MV-4-11 (cell line): ENCODE measurements at regions not wholly inside any gene's neighbourhood (a gene's known extent, or its start where the extent isn't known, plus 50 kb on each side); places are given as distances from the start of the nearest gene placed in this dataset.
"Not testable (repeated sequence)": the region's sequence is repeated elsewhere in the genome, so short reads cannot be mapped to it uniquely, and the experiment has no call there.

Source experiments
- DNase-seq: peaks from one replicate; lab custom pipeline; 2025; lab: John Stamatoyannopoulos, UW

- DNase-seq, result no peak
Observed at GRCh38 chr7:24134535-24134934, 149.5 kb upstream of the NPY start.

DNA sequence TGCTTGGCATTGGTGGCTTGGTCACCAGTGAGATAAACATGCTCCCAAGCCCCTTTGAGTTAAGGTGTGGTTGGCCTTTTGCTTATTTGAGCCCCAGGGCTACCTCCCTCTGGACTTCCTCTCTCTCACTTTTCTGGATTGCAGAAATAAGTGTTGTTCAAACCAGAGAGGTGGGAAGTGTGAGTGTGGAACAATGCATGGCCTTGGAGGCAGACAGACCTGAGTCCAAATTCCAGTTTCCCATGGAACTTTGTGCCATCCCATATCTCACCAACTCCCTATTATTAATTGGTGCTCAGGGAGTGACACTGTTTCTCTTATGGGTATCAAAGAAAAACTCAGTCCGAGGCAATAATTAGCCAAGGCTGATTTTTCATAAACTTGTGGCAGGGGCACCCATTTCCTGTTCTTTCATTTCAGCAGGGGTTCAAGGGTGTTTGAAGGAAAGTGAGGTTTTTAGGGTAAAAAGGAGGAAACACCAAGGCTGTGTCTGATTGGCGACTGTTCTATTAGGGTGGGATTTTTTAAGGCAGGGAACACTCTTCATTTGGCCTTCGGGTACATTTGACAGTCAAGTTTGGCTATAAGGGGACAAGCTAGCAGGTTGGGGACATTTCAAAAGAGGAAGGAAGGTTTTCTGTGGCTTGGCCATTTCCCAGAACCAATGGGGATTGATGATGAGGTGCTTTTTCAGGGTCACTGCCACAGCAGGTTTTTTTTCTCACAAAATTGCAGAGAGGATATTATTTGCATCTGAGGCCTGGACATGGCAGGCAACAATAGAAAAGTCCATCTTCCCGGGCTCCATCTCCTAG lies 148.8 kb upstream of the NPY start:
- DNase-seq, result peak; percentile 50

- no peak for DNase-seq
Observed at GRCh38 chr7:24137338-24137737, 146.7 kb upstream of the NPY start.

- DNase-seq, result no peak
Observed at GRCh38 chr7:24138343-24138742, 145.6 kb upstream of the NPY start.

- DNase-seq, result no peak
Observed at GRCh38 chr7:24140001-24140400, 144.0 kb upstream of the NPY start.

DNA sequence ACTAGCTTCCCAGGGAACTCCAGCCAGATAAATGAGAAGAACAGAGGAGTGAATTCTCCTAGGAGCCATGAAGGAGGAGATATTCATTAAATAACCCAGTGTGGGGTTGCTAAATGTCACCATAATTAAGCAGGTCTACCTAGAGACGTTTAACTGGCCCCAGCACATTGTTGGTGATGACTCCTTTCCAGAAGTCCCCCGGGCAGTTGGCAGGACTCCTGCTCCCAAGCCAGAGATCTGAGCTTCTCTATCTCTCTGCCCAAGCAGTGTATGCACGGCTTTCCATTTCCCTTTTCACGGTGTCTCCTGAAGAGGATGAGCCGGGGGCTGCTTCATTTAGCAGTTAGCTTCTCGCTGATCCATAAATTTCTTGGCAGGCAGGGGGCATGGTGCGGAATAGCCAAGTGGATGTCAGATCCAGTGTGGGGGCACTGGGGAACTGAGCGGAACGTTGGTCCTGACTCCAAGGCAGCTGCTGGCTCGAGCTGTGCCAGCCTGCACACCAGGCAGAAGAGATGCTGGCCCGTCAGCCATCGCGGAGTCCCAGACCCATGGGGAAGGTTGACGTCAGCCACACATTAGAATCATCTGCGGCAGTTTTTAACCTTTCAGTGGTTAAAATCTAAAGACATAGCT lies 142.0 kb upstream of the NPY start:
- DNase-seq, result no peak

- no peak for DNase-seq
Observed at GRCh38 chr7:24143547-24143946, 140.4 kb upstream of the NPY start.

DNA sequence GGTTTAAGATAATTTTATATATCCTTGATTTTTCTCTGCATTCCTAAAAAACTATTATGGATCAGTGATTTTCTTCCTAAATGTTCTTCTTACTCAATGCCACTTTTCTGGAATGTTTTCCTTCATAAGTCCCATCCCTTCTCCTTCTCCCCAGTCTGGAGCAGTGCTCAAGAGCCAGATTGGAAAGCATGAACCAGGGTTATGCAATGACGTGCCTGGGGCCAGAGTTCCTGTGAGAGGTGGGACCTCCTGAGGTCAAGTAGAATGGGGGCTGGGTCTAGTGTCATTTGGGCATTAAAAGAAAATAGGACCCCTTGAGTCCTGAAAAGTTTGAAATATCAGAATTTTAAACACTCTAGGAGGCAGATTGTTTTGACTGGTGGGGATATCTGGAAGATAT lies 132.0 kb upstream of the NPY start:
- DNase-seq, result no peak

DNA sequence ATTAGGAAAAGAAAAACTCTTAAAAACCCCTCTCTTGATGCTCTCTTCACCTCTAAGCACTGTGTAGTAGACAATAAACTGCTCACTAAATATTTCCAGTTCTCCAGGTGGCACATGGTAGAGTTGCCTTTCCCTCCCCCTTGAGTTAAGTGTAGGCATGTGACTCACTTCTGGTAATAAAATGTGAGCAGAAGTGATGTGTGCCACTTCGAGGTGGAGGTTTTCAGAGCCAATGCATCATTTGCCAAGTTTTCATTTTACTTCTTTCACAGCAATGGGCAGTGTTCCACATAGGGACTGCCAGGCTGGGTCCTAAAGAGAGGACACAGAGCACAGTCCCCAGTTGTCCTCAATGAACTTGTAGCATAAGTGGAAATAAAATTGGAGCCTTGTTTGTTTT lies 131.6 kb upstream of the NPY start:
- peak; percentile 11 for DNase-seq

DNA sequence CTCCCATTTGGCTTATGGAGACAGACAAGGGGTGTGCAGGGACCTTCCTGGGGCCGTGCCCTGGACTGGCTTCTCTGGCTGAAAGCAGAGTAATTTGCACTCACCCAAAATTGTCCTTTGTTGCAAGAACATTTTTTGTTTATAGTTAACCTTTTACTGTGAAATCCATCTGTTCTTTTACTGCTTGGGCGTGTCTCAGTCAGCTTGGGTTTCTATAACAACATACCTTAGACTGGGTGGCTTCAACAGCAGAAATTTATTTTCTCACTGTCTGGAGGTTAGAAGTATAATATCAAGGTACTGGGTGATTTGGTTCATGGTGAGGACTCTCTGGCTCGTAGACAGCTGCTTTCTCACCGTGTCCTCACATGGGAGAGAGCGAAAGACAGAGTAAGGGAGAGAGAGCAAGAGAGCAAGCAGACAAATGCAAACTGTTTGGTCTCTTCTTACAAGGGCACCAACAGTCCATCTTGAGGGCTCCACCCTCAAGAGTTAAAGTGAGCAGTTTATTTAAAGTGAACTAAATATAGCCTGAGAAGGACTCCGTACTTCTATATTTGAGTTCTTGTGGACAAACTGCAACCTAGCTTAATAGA lies 131.0 kb upstream of the NPY start:
- DNase-seq, result no peak

- DNase-seq, result no peak
Observed at GRCh38 chr7:24157666-24158065, 126.3 kb upstream of the NPY start.

DNA sequence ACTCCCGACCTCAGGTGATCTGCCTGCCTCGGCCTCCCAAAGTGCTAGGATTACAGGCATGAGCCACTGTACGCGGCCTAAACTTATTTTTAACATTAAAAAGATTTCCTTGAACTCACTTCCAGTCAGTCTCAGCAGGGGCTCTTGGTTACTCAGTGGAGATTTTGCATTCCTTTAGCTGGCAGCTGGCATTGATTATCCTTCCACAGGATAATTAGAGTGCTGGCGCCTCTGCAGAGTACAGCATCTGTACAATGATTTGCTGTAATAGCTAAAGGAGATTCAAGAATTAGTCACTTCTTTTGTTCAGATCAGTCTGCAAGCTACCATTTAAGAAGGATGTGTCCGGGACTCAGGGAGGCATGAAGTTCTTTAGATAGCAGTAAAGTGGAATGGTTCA lies 125.0 kb upstream of the NPY start:
- no peak for DNase-seq

- DNase-seq, result no peak
Observed at GRCh38 chr7:24164401-24164800, 119.6 kb upstream of the NPY start.

DNA sequence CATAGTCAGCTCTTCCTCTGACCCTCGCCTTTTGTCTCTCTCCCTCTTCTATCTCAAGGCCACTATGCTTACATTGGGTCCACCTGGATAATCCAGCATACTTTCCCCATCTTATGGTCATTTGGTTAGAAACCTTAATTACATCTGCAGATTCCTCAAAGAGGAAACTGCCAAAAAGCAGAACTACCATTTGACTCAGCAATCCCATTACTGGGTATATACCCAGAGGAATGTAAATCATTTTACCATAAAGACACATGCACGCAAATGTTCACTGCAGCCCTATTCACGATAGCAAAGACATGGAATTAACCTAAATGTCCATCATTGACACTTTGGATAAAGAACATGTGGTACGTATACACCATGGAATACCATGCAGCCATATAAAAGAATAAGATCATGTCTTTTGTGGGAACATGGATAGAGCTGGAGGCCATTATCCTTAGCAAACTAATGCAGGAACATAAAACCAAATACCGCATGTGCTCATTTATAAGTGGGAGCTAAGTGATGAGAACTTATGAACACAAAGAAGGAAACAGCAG lies 114.8 kb upstream of the NPY start:
- DNase-seq, result peak; percentile 86

- DNase-seq, result not testable (repeated sequence)
Observed at GRCh38 chr7:24171951-24172350, 112.0 kb upstream of the NPY start.

- no peak for DNase-seq
Observed at GRCh38 chr7:24172856-24173255, 111.1 kb upstream of the NPY start.

GRCh38 chr7:24175603-24176002 lies 108.4 kb upstream of the NPY start:
- DNase-seq, result no peak

- no peak for DNase-seq
Observed at GRCh38 chr7:24178811-24179570, 105.0 kb upstream of the NPY start.

DNA sequence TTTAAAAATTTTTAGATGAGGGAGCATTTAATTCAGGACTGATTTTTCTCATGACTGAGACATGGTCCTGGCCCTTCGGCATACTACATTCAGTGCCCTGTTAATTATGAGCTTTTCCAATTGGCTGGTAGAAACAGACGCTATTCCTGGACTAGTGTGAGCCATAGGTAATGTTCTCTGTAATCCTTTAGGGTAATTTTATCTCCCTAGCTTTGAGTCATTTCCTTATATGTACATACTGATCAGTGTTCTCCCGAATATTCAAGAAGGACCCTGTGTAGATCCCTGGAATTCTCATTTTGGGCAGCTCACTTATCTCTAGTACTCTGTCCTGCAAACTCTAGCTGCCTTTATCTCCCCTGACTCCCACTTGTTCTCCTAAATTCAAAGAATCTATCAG lies 92.6 kb upstream of the NPY start:
- no peak for DNase-seq

- no peak for DNase-seq
Observed at GRCh38 chr7:24192053-24192452, 91.9 kb upstream of the NPY start.

- DNase-seq, result no peak
Observed at GRCh38 chr7:24192691-24193090, 91.3 kb upstream of the NPY start.

- no peak for DNase-seq
Observed at GRCh38 chr7:24197852-24198251, 86.1 kb upstream of the NPY start.
